T-helper 1 cell treated with Interleukin-12 subunit alpha and Interleukin-12 subunit beta and Interleukin-4 antibody, amounts not matched to agents 30 ng/mL and 1 ng/mL, for 36 hours (primary cell): ENCODE measurements at regions not wholly inside any gene's neighbourhood (a gene's known extent, or its start where the extent isn't known, plus 50 kb on each side); places are given as distances from the start of the nearest gene placed in this dataset.
"Not testable (repeated sequence)": the region's sequence is repeated elsewhere in the genome, so short reads cannot be mapped to it uniquely, and the experiment has no call there.

Experiments
- intact Hi-C: fragments of 100-400 bp; cut with micrococcal nuclease; formaldehyde crosslinking; loops from one replicate; pipeline ENCODE4 v1.15.1; 2024

DNA sequence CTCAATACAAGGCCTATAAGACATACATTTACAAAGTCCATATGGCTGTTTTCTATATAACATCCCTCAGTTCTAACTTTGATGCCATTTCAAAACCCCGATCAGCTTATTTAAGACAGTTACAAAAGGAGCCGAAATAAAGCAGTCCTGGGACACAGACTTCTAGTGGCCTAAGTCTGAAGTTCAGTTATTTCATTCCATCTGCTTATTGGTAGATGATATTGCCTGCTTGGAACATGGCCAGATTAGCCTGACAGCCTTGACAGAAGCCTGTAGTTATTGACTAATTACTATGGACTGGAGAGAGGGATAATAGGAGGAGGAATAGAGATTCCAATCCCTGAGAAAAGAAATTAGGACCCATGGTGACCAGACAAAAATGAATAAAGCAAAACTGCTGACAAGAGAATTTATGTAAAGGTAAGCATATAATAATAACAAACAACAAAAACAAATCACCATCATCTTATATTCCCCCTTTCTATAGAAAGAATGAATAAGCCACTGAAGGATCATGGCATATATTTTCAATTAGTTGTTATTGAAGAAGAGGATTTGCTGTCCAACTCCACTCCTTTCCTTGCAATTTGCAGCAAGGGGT is 206.3 kb upstream of the TOM1L1 start:
- intact Hi-C loops, result no loop called here

DNA sequence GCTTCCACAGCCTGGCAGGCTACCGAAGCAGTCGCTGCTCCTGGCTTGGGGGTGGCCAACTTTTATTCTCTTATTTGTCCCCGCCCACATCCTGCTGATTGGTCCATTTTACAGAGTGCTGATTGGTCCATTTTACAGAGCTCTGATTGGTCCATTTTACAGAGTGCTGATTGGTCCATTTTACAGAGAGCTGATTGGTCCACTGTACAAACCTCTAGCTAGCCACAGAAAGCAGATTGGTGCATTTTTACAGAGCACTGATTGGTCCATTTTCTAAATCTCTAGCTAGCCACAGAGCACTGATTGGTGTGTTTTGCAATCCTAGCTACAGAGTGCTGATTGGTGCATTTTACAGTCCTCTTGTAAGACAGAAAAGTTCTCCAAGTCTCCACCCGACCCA is 187.9 kb upstream of the TOM1L1 start:
- intact Hi-C loops, result not testable (repeated sequence)

GRCh38 chr17:54718286-54718685 is 182.4 kb upstream of the TOM1L1 start:
- intact Hi-C loops, result no loop called here

GRCh38 chr17:54727624-54728023 is 173.0 kb upstream of the TOM1L1 start:
- intact Hi-C loops, result no loop called here

DNA sequence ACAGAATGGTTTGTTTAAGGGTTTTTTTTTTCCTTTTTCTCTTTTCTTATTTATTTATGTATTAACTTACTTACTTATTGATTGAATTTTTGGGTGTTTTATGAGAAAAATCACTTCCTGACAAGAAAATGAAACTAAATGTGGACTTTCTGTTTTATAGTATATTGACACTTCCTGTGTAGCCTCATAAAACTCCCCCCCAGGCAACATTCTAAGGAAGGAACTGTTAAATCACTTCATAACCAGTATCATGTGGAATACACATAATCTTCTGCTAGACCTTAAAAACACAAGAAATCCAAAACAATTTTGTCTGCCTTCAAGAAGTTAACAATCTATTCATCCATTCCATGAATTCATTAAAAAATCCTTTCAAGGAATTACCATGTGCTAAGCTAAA is 164.1 kb upstream of the TOM1L1 start:
- intact Hi-C loops, result no loop called here

GRCh38 chr17:54738496-54738895 is 162.2 kb upstream of the TOM1L1 start:
- intact Hi-C loops, result no loop called here

- intact Hi-C loops, result no loop called here
These were observed 155.9 kb upstream of the TOM1L1 start for GRCh38 chr17:54744750-54745149.

DNA sequence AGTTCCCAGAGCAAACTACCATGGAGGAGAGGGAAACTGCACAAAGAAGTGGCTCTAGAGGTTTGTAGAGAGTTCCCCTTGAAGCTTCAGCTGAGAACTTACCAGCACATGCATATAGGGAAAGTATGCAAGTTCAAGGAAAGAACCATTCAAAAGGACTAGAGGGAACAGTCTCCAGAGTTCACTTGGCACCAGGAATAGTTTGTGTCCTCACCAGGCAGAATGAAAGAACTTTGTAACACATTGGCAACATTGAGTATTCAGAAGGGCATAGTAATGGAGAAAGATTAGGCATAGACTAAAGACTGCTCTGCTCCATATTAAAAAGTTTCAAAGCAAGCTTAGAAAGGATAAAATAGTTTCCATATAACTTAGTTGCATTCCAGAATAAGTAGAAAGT is 155.4 kb upstream of the TOM1L1 start:
- intact Hi-C loops, result no loop called here

DNA sequence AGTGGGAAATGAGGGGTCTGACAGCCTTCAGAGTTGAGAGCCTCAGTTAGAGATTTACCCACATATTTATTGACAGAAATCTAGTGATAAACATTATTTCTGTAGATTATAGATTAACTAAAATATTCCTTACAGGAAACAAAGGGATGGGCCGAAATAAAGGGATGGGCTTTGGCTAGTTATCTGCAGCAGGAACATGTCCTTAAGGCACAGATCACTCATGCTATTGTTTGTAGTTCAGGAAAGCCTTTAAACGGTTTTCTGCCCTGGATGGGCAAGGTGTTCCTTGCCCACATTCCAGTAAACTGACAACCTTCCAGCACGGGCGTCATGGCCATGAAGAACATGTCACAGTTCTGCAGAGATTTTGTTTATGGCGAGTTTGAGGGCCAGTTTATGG is 154.8 kb upstream of the TOM1L1 start:
- intact Hi-C loops, result no loop called here

DNA sequence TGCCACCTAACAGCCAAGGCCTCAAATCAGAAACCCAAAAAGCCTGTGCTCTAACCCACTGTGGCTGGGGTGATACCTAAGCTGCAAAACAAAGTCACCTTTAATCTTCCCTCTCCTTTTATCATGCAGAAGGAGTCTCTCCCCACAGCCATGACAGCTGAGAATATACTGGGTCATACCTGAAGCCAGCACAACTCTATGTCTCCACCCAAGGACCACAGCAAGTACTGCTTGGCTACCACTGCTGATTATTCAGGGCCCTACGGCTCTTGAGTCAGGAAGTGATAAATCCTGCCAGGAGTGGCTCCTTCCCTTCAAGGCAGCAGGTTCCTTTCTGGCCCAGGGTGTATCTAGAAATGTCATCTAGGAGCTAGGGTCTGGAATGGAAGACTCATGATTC is 151.5 kb upstream of the TOM1L1 start:
- intact Hi-C loops, result no loop called here

- intact Hi-C loops, result no loop called here
These were observed 146.1 kb upstream of the TOM1L1 start for GRCh38 chr17:54754560-54754959.

GRCh38 chr17:54760836-54761235 is 139.8 kb upstream of the TOM1L1 start:
- intact Hi-C loops, result no loop called here

DNA sequence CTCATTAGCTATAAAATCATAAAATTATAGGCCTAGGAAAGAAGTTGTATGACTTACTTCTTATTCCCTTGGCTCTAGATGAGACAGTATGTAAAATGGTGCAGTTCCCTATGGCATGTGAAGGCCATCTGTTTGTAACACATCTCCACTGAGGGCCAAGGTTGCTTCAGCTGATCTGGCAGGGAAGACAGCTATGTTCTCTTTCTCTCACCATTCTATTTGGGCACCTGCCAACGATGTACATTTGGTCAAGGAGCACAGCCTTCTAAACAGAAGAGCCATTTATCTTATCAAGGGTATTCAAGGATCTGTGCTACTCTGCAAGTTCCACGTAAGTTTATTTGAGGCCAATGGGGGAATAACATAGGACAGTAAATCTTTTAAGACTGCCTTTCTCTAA is 129.8 kb upstream of the TOM1L1 start:
- intact Hi-C loops, result no loop called here

GRCh38 chr17:54771409-54771915 is 129.2 kb upstream of the TOM1L1 start:
- intact Hi-C loops, result no loop called here

DNA sequence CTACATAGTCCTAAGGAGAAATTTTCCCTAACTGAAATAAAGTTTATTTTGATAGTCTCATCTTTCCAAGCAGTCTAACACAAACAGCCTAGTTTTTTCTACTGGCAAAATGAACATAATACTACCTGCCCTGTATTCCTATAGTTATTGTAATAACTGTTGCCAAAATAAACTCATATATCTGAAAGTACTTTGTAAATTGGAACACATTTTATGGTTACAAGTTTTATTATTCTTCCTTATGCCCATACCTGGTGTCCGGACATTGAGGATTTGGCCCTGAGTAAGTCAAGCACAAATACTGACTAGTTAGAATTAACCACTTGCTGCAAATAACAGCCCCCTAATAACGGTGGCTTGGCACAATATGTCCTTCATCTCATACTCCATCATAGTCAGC is 120.4 kb upstream of the TOM1L1 start:
- intact Hi-C loops, result no loop called here

DNA sequence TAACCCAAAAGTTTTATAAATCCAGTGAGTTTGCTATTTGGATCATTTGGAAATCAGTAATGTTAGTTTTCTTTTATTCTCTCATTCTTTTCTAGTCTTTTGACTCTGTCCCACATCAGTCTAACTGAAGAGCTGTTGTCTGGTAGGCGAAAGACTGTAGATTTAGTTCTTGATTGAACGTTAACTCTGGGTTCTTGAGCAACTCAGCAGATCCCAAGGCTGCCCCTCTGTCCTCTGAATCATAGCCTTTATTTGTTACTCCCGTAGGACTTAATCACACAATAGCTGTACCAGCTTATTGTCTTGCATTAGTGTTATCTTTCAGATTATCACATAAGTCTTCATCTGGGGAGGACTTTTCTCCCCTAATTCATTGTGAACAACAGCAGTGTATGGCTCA is 119.3 kb upstream of the TOM1L1 start:
- intact Hi-C loops, result no loop called here

DNA sequence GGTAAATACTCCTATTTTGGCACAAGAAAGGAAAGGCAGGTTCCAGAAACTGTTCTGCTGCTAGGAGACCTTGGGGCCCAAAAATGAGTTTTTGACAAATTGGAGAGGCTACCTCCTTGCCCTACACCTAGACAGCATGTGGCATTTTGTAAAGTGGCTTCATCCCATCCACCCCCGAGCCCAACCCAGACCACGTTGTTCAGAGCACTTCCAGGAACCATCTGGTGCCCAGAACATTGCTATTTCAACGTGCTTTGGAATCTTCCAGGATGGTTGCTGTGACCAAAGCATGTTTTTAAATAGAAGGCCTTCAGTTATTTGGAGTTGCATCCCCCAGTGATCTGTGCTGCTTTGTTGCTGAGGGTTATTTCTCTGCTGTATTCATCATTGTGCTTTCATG is 116.3 kb upstream of the TOM1L1 start:
- intact Hi-C loops, result no loop called here

- intact Hi-C loops, result no loop called here
These were observed 114.9 kb upstream of the TOM1L1 start for GRCh38 chr17:54785643-54786268.

DNA sequence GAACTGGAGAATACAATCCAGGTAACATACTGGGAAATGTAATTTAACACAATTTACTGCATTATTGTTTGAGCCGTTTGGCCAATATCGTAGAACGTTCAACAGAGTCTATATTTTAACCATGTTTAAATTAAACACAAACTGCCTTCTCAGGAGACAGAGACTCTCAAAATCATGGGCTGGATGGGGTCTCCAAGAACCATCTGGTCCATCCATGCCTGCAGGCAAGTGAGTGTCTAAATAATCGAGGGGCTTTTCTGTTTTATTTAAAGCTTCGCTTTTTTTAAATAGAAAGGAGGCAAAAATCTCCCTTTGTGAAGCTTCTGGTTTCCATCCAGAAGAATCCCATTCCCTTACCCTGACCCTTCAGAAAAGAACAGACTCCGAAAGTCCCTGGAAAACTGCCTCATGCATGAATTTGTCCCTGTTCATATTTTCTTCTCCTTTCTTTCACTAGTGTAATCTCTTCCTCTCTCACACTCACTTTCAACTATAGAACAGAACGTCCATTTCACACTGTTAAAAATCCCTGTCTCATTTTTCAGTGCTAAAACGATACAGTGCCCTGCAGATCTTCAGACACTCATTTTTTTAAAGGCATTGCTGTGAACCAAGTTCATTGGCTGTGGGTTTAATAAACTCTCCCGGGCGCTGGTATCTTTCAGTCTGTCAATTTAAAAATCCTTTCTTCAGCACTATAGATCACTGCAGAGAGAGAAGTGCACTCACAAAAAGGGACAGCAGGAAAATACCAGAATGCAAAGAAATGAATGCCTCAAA is 111.4 kb upstream of the TOM1L1 start:
- intact Hi-C loops, result no loop called here

- intact Hi-C loops, result no loop called here
These were observed 107.4 kb upstream of the TOM1L1 start for GRCh38 chr17:54793271-54793670.

- intact Hi-C loops, result no loop called here
These were observed 105.6 kb upstream of the TOM1L1 start for GRCh38 chr17:54795046-54795445.

DNA sequence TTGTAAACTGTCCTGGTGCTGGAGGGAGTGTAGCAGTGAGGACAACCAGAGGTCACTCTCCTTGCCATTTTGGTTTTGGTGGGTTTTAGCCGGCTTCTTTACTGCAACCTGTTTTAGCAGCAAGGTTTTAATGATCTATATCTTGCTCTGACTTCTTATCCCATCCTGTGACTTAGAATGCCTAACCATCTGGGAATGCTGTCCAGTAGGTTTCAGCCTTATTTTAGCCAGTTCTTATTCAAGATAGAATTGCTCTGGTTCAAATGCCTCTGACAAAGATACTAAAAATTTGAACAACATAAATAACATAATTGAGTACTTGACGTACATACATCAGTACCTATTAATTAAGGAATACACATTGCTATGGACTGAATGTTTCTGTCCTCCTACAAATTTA is 93.3 kb upstream of the TOM1L1 start:
- intact Hi-C loops, result no loop called here

- intact Hi-C loops, result no loop called here
These were observed 86.8 kb upstream of the TOM1L1 start for GRCh38 chr17:54813896-54814295.
